ENCODE measurements at regions not wholly inside any gene's neighbourhood (a gene's known extent, or its start where the extent isn't known, plus 50 kb on each side); places are given as distances from the start of the nearest gene placed in this dataset.

GRCh38 chr2:22248851-22249250 is 1125.1 kb downstream of the TDRD15 start (continued):
- no peak for TF ChIP-seq EGR1 (IDR thresholded peaks at IDR 0.05; ENCODE audit: low read depth)
- no peak for TF ChIP-seq REST (IDR thresholded peaks at IDR 0.05; ENCODE audit: low read depth)
- TF ChIP-seq SRF (IDR thresholded peaks at IDR 0.05; ENCODE audit: low read depth): no peak
- TF ChIP-seq TCF7L2 (IDR thresholded peaks at IDR 0.05; ENCODE audit: borderline replicate concordance, extremely low read depth, insufficient read depth, insufficient read length): no peak

- Histone ChIP-seq H3K36me3 (ENCODE audit: control insufficient read depth in 1 of 2, insufficient read depth in 2 of 2, low read length in 2 of 2) (no peaks in the 10 kb centered on the region), H3K79me2 (ENCODE audit: insufficient read depth, low read length) (no peaks in the 10 kb centered on the region), H3K9me2 (ENCODE audit: insufficient read depth) (no peaks in the 10 kb centered on the region), H2AFZ (ENCODE audit: low read depth, low read length, poor library complexity, severe bottlenecking) (no peak overlapping the region), H3K4me1 (ENCODE audit: control insufficient read depth in 1 of 2, insufficient read depth in 2 of 2, low read length in 2 of 2) (no peaks in the 10 kb centered on the region), H3K27ac (ENCODE audit: low read depth, low read length) (no peak overlapping the region), H3K9ac (ENCODE audit: low read length) (no peak overlapping the region), H4K20me1 (ENCODE audit: insufficient read depth) (no peaks in the 10 kb centered on the region), H3K9me3 (ENCODE audit: control insufficient read depth in 1 of 2, insufficient read depth in 1 of 2, low read depth in 1 of 2, low read length in 2 of 2) (peaks cover 0 to 18% of the 10 kb centered on the region in 2 experiments; a peak in 2 of 4 replicates), H3K27me3 (ENCODE audit: insufficient read depth, low read length) (no peaks in the 10 kb centered on the region), H3K4me2 (ENCODE audit: low read length) (no peak overlapping the region), H3K4me3 (replicated peaks in 1 of 2; ENCODE audit: low read depth in 1 of 2, low read length in 2 of 2) (no peak overlapping the region)
- ChIA-PET CTCF (no interaction called here), RAD21 (ENCODE audit: low non-redundant PET in 1 of 2, low total read pairs in 2 of 2, uncharacterized antibody in 2 of 2, unreplicated experiment in 2 of 2) (no interaction called here), POLR2A (no interaction called here)
- no peak for TF ChIP-seq POLR2A (IDR thresholded peaks at IDR 0.05; ENCODE audit: borderline replicate concordance, extremely low read depth, insufficient read depth, insufficient read length)
- no peak for TF ChIP-seq SIN3A (IDR thresholded peaks at IDR 0.05; ENCODE audit: low read depth)
- TF ChIP-seq MAX (IDR thresholded peaks at IDR 0.05): no peak
- TF ChIP-seq EZH2 (IDR thresholded peaks at IDR 0.05): no peak
- no peak for TF ChIP-seq TCF7L2 (IDR thresholded peaks at IDR 0.05; ENCODE audit: borderline replicate concordance, extremely low read depth, insufficient read depth, insufficient read length)
- no peak for TF ChIP-seq EGR1 (IDR thresholded peaks at IDR 0.05; ENCODE audit: low read depth)
- intact Hi-C loops (cut with micrococcal nuclease): no loop called here
- ATAC-seq (no peak), DNase-seq (ENCODE audit: low read depth, low spot score) (no peak)
- BruUV-seq (replicated peaks): no TSS peak
Observed at GRCh38 chr2:22253171-22253570, 1129.4 kb downstream of the TDRD15 start.
